Stimulated activated CD4-positive, alpha-beta T cell treated with anti-CD3 and anti-CD28 coated beads, Interleukin-12 subunit alpha, Interleukin-12 subunit beta, amount 100 ng/mL, for 48 hours (primary cell): ENCODE measurements at regions not wholly inside any gene's neighbourhood (a gene's known extent, or its start where the extent isn't known, plus 50 kb on each side); places are given as distances from the start of the nearest gene placed in this dataset.

Experiments
- DNase-seq, 3 donors: peaks; one replicate each; pipeline ENCODE4 v3.0.0-alpha.2; 2020; ENCODE audit warnings: low read depth in 2 of 3, low spot score in 1 of 3

DNA sequence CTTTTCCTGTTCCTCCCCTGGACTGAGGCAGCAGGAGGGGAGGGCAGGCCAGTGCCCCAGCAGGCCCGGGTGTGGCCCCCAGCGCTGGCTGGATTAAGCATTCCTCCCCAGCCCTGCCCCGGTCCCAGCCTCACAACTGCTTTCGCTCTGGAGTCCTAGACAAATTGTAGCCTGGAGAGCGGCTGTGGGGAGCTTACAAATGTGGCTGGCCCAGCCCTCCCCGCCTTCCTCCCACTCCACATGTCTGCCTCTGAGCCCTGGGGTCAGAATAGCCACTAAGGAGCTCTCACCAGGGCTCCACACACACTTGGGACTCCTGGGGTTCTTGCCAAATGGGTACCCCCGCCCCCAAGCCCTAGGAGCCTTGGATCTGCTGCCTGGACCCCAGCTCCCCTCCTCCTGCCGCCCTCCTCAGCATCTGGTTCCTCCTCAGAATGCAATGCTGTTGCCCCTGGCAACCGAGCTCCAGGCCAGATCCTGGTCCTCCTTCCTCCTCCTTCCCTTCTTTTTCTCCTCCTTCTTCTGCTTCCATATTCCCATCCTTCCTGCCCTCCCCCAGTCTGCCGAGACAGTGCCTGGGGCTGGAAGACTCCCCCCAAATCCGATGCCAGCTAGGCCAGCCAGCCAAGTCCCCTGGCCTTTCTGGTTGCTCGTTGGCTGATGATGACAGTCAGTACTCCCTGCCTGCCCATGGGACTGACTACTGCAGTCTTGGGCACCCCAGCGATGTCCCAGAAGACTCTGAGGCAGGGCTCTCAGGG lies 91.1 kb downstream of the LINGO1 start:
- DNase-seq: no peak

DNA sequence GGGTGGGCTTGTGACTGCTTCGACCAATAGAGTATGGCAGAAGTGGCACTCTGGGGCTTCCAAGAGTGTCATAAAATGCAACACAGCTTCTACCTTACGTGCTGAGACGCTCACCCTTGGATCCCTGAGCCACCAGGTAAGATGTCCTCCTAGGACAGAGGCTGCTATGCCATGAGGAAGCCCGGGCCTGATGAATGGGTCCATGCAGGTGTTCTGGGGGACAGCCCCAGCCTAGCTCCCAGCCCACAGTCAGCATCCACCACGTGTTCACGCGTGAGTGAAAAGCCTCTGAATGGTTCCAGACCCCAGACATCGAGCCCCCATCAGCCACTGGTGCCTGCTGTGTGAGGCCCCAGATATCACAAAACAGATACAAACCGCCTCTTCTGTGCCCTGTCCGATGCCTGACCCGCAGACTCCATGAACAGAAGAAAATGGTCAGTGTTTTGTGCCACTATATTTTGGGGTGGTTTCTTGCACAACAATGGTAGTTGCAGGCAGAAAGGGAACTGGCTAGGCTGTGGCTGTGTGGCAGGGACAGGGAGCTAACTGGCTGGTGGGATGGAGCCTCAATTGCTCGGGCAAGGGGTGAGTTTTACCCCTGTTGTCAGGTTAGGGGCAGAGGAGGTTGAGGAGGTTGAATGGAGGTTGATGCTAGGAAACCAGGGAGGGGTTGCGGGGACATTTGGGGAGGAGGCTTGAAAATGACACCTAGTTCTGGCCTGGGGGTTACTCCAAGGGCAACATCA lies 92.2 kb downstream of the LINGO1 start:
- DNase-seq: no peak

- no peak for DNase-seq
These were observed 93.8 kb downstream of the LINGO1 start for GRCh38 chr15:77538793-77539497.

GRCh38 chr15:77538027-77538451 lies 94.7 kb downstream of the LINGO1 start:
- DNase-seq: no peak

- DNase-seq: no peak
These were observed 95.7 kb downstream of the LINGO1 start for GRCh38 chr15:77537006-77537405.

- DNase-seq: no peak
These were observed 96.9 kb downstream of the LINGO1 start for GRCh38 chr15:77535845-77536244.
